ENCODE measurements at regions not wholly inside any gene's neighbourhood (a gene's known extent, or its start where the extent isn't known, plus 50 kb on each side); places are given as distances from the start of the nearest gene placed in this dataset.

DNA sequence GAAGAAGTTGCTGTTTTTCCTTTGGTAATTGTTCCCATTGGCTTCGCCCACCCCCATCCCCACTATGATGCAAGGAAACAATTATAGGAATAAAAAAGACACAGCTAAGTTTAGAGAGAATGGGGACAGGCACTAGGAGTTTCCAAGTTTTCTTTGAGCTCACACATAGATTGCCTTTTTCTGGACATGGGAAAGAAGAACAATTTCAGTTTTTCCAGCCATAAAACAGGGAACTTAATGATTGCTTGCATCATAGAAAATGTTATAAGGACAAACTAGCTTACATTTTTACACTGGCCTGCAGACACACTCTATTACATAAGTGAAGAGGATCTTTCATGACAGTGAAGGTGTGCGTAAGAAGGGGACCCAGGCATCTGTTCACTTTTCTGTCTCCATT lies 142.3 kb upstream of the ZFHX3 start:
- H3K9ac ChIP-seq (ENCODE audit: control insufficient read depth, insufficient read depth, low read length): no peak overlapping the region
- no peaks in the 10 kb centered on the region; a peak in 1 of 4 replicates for H3K27me3 ChIP-seq (replicated peaks in 1 of 2; ENCODE audit: control insufficient read depth in 2 of 2, insufficient read depth in 2 of 2, low read length in 1 of 2)
- DNase-seq (ENCODE audit: low read depth, low spot score): no peak
- ChIA-PET POLR2A (no interaction called here), SMC1A (ENCODE audit: uncharacterized antibody, unreplicated experiment) (interaction anchor here (1.0 to 1.1 kb wide), 2 partner anchors 9 to 358 kb away, joined by 3 to 5 read pairs; no protein-coding TSS in a partner anchor), CTCF (no interaction called here), RAD21 (ENCODE audit: unreplicated experiment) (no interaction called here)
- in situ Hi-C loops (cut with MboI): loop anchor here (10.0 kb wide), 1 partner anchor 695 kb away; no protein-coding TSS in a partner anchor
- BruUV-seq (replicated peaks): no TSS peak
- H3K4me3 ChIP-seq: no peak overlapping the region
- intact Hi-C loops (cut with micrococcal nuclease; ENCODE audit: unreplicated experiment): loop anchor here (10.0 kb wide), 3 partner anchors 155 to 1065 kb away; no protein-coding TSS in a partner anchor
- H4K20me1 ChIP-seq (ENCODE audit: control insufficient read depth, insufficient read depth): no peaks in the 10 kb centered on the region
- no peaks in the 10 kb centered on the region for H3K9me3 ChIP-seq (replicated peaks; ENCODE audit: control insufficient read depth, insufficient read depth, low read length)
- H3K27ac ChIP-seq (ENCODE audit: control insufficient read depth, insufficient read depth): no peak overlapping the region
- no peaks in the 10 kb centered on the region for H3K4me1 ChIP-seq (ENCODE audit: control insufficient read depth, insufficient read depth, low read length)
- no peaks in the 10 kb centered on the region for H3K36me3 ChIP-seq (ENCODE audit: control insufficient read depth in 2 of 2, insufficient read depth in 2 of 2, low read length in 1 of 2)
- 76% methylated on average over 2 of the region's 2 CpGs for WGBS (ENCODE audit: insufficient coverage, insufficient replicate concordance, low lambda C conversion rate, missing lambda C conversion rate)
- no peak for ATAC-seq
- FAIRE-seq: no peak
- H3K4me2 ChIP-seq (ENCODE audit: control insufficient read depth, insufficient read depth): no peak overlapping the region
- no peaks in the 10 kb centered on the region for H3K79me2 ChIP-seq (ENCODE audit: control insufficient read depth, insufficient read depth, low read length)
- TF ChIP-seq JUNB (IDR thresholded peaks at IDR 0.05): no peak
- TF ChIP-seq RFX5 (IDR thresholded peaks at IDR 0.05; ENCODE audit: low read depth, low read length): no peak
- TF ChIP-seq YBX1 (IDR thresholded peaks at IDR 0.05): no peak
- TF ChIP-seq CEBPB (IDR thresholded peaks at IDR 0.05; ENCODE audit: borderline replicate concordance in 1 of 2, low read depth in 2 of 2, low read length in 2 of 2): no peak
- TF ChIP-seq, protein P1, sequence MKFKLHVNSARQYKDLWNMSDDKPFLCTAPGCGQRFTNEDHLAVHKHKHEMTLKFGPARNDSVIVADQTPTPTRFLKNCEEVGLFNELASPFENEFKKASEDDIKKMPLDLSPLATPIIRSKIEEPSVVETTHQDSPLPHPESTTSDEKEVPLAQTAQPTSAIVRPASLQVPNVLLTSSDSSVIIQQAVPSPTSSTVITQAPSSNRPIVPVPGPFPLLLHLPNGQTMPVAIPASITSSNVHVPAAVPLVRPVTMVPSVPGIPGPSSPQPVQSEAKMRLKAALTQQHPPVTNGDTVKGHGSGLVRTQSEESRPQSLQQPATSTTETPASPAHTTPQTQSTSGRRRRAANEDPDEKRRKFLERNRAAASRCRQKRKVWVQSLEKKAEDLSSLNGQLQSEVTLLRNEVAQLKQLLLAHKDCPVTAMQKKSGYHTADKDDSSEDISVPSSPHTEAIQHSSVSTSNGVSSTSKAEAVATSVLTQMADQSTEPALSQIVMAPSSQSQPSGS (IDR thresholded peaks at IDR 0.05; ENCODE audit: low read length): no peak
- no peak for TF ChIP-seq SPI1 (IDR thresholded peaks at IDR 0.05; ENCODE audit: borderline replicate concordance, insufficient read depth, low read depth, low read length)
- no peak for TF ChIP-seq ETV6 (conservative IDR thresholded peaks at IDR 0.05 in 1 of 2, IDR thresholded peaks at IDR 0.05 in 1 of 2; ENCODE audit: borderline replicate concordance in 1 of 2, low read depth in 1 of 2)
- TF ChIP-seq POLR2A (IDR thresholded peaks at IDR 0.05; ENCODE audit: low read depth, low read length): no peak
- TF ChIP-seq SUZ12 (IDR thresholded peaks at IDR 0.05; ENCODE audit: unreplicated experiment): no peak
- TF ChIP-seq SRF (IDR thresholded peaks at IDR 0.05; ENCODE audit: low read depth in 2 of 2, low read length in 2 of 2): no peak
- no peak for TF ChIP-seq EED (IDR thresholded peaks at IDR 0.05; ENCODE audit: low read depth)
- TF ChIP-seq, protein P2, sequence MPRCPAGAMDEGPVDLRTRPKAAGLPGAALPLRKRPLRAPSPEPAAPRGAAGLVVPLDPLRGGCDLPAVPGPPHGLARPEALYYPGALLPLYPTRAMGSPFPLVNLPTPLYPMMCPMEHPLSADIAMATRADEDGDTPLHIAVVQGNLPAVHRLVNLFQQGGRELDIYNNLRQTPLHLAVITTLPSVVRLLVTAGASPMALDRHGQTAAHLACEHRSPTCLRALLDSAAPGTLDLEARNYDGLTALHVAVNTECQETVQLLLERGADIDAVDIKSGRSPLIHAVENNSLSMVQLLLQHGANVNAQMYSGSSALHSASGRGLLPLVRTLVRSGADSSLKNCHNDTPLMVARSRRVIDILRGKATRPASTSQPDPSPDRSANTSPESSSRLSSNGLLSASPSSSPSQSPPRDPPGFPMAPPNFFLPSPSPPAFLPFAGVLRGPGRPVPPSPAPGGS (IDR thresholded peaks at IDR 0.05; ENCODE audit: borderline replicate concordance, insufficient read depth, low read depth, low read length, poor library complexity, severe bottlenecking): no peak
- no peak for TF ChIP-seq ASH2L (IDR thresholded peaks at IDR 0.05; ENCODE audit: borderline replicate concordance, low read depth)
- no peak for TF ChIP-seq NR2C2 (IDR thresholded peaks at IDR 0.05; ENCODE audit: borderline replicate concordance, control insufficient read depth, insufficient read length, low read depth)
- TF ChIP-seq, protein P3, sequence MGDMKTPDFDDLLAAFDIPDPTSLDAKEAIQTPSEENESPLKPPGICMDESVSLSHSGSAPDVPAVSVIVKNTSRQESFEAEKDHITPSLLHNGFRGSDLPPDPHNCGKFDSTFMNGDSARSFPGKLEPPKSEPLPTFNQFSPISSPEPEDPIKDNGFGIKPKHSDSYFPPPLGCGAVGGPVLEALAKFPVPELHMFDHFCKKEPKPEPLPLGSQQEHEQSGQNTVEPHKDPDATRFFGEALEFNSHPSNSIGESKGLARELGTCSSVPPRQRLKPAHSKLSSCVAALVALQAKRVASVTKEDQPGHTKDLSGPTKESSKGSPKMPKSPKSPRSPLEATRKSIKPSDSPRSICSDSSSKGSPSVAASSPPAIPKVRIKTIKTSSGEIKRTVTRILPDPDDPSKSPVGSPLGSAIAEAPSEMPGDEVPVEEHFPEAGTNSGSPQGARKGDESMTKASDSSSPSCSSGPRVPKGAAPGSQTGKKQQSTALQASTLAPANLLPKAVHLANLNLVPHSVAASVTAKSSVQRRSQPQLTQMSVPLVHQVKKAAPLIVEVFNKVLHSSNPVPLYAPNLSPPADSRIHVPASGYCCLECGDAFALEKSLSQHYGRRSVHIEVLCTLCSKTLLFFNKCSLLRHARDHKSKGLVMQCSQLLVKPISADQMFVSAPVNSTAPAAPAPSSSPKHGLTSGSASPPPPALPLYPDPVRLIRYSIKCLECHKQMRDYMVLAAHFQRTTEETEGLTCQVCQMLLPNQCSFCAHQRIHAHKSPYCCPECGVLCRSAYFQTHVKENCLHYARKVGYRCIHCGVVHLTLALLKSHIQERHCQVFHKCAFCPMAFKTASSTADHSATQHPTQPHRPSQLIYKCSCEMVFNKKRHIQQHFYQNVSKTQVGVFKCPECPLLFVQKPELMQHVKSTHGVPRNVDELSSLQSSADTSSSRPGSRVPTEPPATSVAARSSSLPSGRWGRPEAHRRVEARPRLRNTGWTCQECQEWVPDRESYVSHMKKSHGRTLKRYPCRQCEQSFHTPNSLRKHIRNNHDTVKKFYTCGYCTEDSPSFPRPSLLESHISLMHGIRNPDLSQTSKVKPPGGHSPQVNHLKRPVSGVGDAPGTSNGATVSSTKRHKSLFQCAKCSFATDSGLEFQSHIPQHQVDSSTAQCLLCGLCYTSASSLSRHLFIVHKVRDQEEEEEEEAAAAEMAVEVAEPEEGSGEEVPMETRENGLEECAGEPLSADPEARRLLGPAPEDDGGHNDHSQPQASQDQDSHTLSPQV (IDR thresholded peaks at IDR 0.05): no peak
- TF ChIP-seq SIX5 (IDR thresholded peaks at IDR 0.05; ENCODE audit: low read depth, low read length, severe bottlenecking): no peak
- TF ChIP-seq, protein P4, sequence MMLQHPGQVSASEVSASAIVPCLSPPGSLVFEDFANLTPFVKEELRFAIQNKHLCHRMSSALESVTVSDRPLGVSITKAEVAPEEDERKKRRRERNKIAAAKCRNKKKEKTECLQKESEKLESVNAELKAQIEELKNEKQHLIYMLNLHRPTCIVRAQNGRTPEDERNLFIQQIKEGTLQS (IDR thresholded peaks at IDR 0.05; ENCODE audit: borderline replicate concordance, extremely low read depth, low read depth, low read length): no peak
- H2AFZ ChIP-seq (ENCODE audit: control insufficient read depth, low read depth, low read length): no peak overlapping the region
